ENCODE measurements at regions not wholly inside any gene's neighbourhood (a gene's known extent, or its start where the extent isn't known, plus 50 kb on each side); places are given as distances from the start of the nearest gene placed in this dataset.
"Not testable (repeated sequence)": the region's sequence is repeated elsewhere in the genome, so short reads cannot be mapped to it uniquely, and the experiment has no call there.

DNA sequence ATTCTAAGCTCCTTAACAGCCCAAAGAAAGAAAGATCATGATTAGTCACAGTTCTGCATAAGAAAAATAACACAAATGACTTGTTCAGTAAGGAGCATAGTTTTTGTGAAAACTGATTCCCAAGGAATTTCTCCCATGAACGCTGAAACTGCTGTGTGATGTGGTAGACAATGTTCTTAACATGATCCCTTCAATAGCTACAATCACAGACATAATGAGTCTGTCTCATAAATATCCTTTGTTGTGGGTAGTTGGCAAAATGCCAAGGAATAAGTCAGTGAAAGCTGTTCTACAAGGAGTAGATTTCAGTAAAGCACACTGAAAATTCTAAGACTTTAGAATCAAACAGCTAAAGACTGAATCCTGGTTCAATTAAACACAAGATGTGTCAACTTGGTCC is 404.8 kb downstream of the HLX start:
- H3K4me3 Mint-ChIP-seq = no peak overlapping the region
- peaks cover 28% of the 10 kb centered on the region for H3K27me3 Mint-ChIP-seq
- H3K4me1 Mint-ChIP-seq = no peaks in the 10 kb centered on the region
- H3K9me3 Mint-ChIP-seq = no peaks in the 10 kb centered on the region
- no peaks in the 10 kb centered on the region for H3K36me3 Mint-ChIP-seq (ENCODE audit: low read depth)
- no peak for ATAC-seq
- DNase-seq = no peak
- H3K27ac Mint-ChIP-seq = no peak overlapping the region

- not testable (repeated sequence) for DNase-seq; H3K9me3 Mint-ChIP-seq; H3K4me3 Mint-ChIP-seq; ATAC-seq; H3K27ac Mint-ChIP-seq; H3K4me1 Mint-ChIP-seq; H3K36me3 Mint-ChIP-seq (ENCODE audit: low read depth)
- peaks cover 30% of the 10 kb centered on the region for H3K27me3 Mint-ChIP-seq
These were observed 405.7 kb downstream of the HLX start for GRCh38 chr1:221284991-221285390.

DNA sequence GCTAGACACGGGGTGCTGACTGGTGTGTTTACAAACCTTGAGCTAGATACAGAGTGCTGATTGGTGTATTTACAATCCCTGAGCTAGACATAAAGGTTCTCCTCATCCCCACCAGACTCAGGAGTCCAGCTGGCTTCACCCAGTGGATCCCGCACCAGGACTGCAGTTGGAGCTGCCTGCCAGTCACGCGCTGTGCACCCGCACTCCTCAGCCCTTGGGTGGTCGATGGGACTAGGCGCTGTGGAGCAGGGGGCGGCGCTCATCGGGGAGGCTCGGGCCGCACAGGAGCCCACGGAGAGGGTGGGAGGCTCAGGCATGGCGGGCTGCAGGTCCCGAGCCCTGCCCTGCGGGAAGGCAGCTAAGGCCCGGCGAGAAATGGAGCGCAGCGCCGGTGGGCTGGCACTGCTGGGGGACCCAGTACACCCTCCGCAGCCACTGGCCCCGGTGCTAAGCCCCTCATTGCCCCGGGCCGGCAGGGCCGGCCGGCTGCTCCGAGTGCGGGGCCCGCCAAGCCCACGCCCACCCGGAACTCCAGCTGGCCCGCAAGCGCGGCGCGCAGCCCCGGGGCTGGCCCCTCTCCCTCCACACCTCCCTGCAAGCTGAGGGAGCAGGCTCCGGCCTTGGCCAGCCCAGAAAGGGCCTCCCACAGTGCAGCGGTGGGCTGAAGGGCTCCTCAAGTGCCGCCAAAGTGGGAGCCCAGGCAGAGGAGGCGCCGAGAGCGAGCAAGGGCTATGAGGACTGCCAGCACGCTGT is 406.4 kb downstream of the HLX start:
- H3K4me3 Mint-ChIP-seq = not testable (repeated sequence)

GRCh38 chr1:221286399-221286798 is 407.2 kb downstream of the HLX start:
- no peak overlapping the region for H3K27ac Mint-ChIP-seq
- DNase-seq (no peak), ATAC-seq (no peak)
- H3K4me3 Mint-ChIP-seq = no peak overlapping the region
- H3K9me3 Mint-ChIP-seq = no peaks in the 10 kb centered on the region
- H3K36me3 Mint-ChIP-seq (ENCODE audit: low read depth) = no peaks in the 10 kb centered on the region
- H3K4me1 Mint-ChIP-seq = no peaks in the 10 kb centered on the region
- peaks cover 25% of the 10 kb centered on the region for H3K27me3 Mint-ChIP-seq

More for the DNA sequence above, 406.4 kb downstream of the HLX start:
- H3K27ac Mint-ChIP-seq; H3K36me3 Mint-ChIP-seq (ENCODE audit: low read depth); DNase-seq; H3K4me1 Mint-ChIP-seq; ATAC-seq; H3K9me3 Mint-ChIP-seq: not testable (repeated sequence)
- H3K27me3 Mint-ChIP-seq = peaks cover 28% of the 10 kb centered on the region

GRCh38 chr1:221289103-221289502 is 409.9 kb downstream of the HLX start:
- ATAC-seq = no peak

DNA sequence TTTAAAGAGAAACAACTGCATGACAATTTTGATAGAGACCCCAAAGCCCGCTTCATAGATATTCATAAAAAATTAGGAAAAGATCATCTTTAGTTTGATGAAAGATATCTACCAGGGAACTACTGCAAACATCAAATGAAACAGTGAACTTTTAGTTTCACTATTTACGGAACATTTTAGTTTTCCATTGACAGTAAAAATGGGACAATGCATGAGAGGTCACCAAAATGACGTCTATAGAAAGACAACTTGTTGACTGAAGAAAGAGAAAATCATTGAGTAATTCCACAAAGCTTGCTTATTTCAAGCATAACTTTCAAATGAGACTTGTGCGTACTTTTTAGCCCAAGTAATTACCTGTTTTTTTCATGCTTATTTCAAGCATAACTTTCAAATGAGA is 411.4 kb downstream of the HLX start:
- Mint-ChIP-seq H3K4me3 (no peak overlapping the region), H3K4me1 (no peaks in the 10 kb centered on the region), H3K36me3 (ENCODE audit: low read depth) (no peaks in the 10 kb centered on the region), H3K27ac (no peak overlapping the region), H3K9me3 (no peaks in the 10 kb centered on the region), H3K27me3 (peaks cover 2% of the 10 kb centered on the region)
- ATAC-seq (no peak), DNase-seq (no peak)

More at GRCh38 chr1:221289103-221289502, 409.9 kb downstream of the HLX start:
- peaks cover 6% of the 10 kb centered on the region for H3K27me3 Mint-ChIP-seq
- no peaks in the 10 kb centered on the region for H3K4me1 Mint-ChIP-seq
- H3K4me3 Mint-ChIP-seq = no peak overlapping the region
- no peak overlapping the region for H3K27ac Mint-ChIP-seq
- no peaks in the 10 kb centered on the region for H3K36me3 Mint-ChIP-seq (ENCODE audit: low read depth)
- DNase-seq = no peak
- no peaks in the 10 kb centered on the region for H3K9me3 Mint-ChIP-seq

DNA sequence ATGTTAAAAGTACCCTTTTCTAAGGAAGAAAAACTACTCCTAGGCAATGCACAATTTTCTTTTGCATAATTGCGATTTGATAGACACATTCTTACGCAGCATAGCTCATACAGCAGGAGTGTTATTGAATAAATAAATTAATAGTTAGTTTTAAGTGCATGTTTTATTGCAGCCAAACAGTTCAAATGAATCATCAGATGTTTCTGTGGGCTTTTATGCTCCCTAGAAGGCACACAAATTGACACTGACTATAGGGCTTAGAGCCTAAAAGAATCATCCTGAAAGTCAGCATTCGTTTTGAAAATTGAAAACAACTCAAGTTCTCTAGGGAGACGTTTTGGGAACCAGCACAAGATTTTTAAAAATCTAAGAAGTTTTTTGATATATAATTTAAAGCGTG is 411.9 kb downstream of the HLX start:
- no peaks in the 10 kb centered on the region for H3K36me3 Mint-ChIP-seq (ENCODE audit: low read depth)
- ATAC-seq (no peak), DNase-seq (no peak)
- H3K9me3 Mint-ChIP-seq = no peaks in the 10 kb centered on the region
- H3K27ac Mint-ChIP-seq = no peak overlapping the region
- H3K4me1 Mint-ChIP-seq = no peaks in the 10 kb centered on the region
- peaks cover 2% of the 10 kb centered on the region for H3K27me3 Mint-ChIP-seq
- H3K4me3 Mint-ChIP-seq = no peak overlapping the region

GRCh38 chr1:221292652-221293051 is 413.4 kb downstream of the HLX start:
- Mint-ChIP-seq H3K4me3 (no peak overlapping the region), H3K4me1 (no peaks in the 10 kb centered on the region), H3K9me3 (no peaks in the 10 kb centered on the region), H3K27me3 (peaks cover 3% of the 10 kb centered on the region), H3K27ac (no peak overlapping the region), H3K36me3 (ENCODE audit: low read depth) (no peaks in the 10 kb centered on the region)
- no peak for ATAC-seq
- DNase-seq = no peak

- no peak overlapping the region for H3K27ac Mint-ChIP-seq
- no peaks in the 10 kb centered on the region for H3K36me3 Mint-ChIP-seq (ENCODE audit: low read depth)
- H3K27me3 Mint-ChIP-seq = peaks cover 2% of the 10 kb centered on the region
- no peak overlapping the region for H3K4me3 Mint-ChIP-seq
- H3K4me1 Mint-ChIP-seq = no peaks in the 10 kb centered on the region
- no peaks in the 10 kb centered on the region for H3K9me3 Mint-ChIP-seq
- ATAC-seq (no peak), DNase-seq (no peak)
These were observed 415.0 kb downstream of the HLX start for GRCh38 chr1:221294242-221294641.

- DNase-seq (no peak), ATAC-seq (no peak)
- H3K36me3 Mint-ChIP-seq (ENCODE audit: low read depth) = no peaks in the 10 kb centered on the region
- H3K9me3 Mint-ChIP-seq = no peaks in the 10 kb centered on the region
- H3K4me3 Mint-ChIP-seq = no peak overlapping the region
- no peak overlapping the region for H3K27ac Mint-ChIP-seq
- H3K27me3 Mint-ChIP-seq = peaks cover 24% of the 10 kb centered on the region
- H3K4me1 Mint-ChIP-seq = no peaks in the 10 kb centered on the region
These were observed 423.1 kb downstream of the HLX start for GRCh38 chr1:221302357-221302756.

GRCh38 chr1:221302810-221303209 is 423.6 kb downstream of the HLX start:
- Mint-ChIP-seq H3K36me3 (ENCODE audit: low read depth) (no peaks in the 10 kb centered on the region), H3K9me3 (no peaks in the 10 kb centered on the region), H3K27ac (no peak overlapping the region), H3K4me1 (no peaks in the 10 kb centered on the region), H3K4me3 (no peak overlapping the region), H3K27me3 (peaks cover 22% of the 10 kb centered on the region)
- DNase-seq (no peak), ATAC-seq (no peak)

- Mint-ChIP-seq H3K9me3 (no peaks in the 10 kb centered on the region), H3K4me1 (no peaks in the 10 kb centered on the region), H3K27me3 (peaks cover 22% of the 10 kb centered on the region), H3K27ac (no peak overlapping the region), H3K36me3 (ENCODE audit: low read depth) (no peaks in the 10 kb centered on the region), H3K4me3 (no peak overlapping the region)
- DNase-seq (no peak), ATAC-seq (no peak)
These were observed 424.4 kb downstream of the HLX start for GRCh38 chr1:221303623-221304022.

DNA sequence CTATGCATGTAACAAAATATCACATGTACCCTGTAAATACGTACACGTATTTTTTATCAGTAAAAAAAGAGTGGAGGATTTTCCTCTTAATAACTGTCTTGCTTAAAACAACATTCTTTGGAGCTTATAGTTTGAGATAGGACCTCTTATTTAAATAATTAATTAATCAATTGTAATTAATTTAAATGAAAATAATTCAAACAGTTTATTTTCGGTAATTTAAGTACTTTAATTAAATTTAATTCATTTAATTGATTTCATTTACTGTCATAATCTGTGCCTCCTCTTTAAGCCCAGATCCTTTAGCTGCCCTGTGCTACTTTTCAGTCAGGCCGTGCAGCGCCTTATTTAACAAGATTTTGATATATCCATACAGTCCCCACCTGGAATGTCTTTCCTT is 427.0 kb downstream of the HLX start:
- Mint-ChIP-seq H3K4me1 (no peaks in the 10 kb centered on the region), H3K27ac (no peak overlapping the region), H3K9me3 (no peaks in the 10 kb centered on the region), H3K27me3 (peaks cover 10% of the 10 kb centered on the region), H3K4me3 (no peak overlapping the region), H3K36me3 (ENCODE audit: low read depth) (no peaks in the 10 kb centered on the region)
- ATAC-seq = no peak
- no peak for DNase-seq

DNA sequence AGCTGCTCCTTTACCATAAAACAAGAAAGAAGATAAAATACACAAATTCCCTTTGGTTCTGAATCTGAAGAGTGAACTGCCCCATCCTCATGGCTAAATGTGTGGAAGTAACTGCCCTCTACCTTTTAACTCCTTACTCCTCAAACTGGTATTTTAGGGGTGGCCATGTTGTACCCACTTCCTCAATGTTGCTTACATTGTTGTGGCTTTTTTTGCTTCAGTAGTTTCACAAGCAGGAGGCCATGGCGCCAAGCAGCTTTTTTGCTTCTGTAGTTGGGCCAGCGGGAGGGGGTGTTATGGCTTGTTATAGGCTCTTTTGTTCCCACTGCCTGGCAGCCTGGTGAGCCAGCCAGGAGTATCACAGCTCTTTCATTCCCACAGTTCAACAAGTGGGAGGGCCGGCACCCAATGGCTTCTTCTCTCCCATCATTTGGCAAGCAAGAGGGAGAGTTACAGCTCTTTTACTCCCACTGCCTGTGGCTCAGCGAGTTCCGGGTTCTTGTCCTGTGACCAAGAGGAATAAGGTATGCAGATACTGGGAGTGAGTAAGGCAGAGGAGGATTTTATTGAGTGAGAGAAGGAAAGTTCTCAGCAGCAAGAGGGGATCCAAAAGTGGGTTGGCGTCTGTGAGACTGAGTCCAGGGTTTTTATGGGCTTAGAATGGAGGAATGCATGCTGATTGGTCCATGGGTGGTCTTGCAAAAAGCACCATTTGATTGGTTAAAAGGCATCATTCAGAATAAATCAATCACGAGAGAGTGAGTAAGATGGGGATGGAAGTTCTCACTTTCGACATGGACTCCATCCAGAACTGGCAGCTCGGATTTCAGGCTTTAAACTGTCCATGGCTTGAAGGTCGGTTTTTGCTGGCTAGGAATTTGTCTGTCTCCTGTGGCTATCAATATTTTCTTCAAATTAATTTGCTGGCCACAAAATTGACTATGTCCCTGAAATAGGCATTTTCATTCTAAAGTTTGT is 429.6 kb downstream of the HLX start:
- Mint-ChIP-seq H3K27me3 (peaks cover 4% of the 10 kb centered on the region), H3K4me3 (no peak overlapping the region), H3K4me1 (no peaks in the 10 kb centered on the region), H3K9me3 (no peaks in the 10 kb centered on the region), H3K36me3 (ENCODE audit: low read depth) (no peaks in the 10 kb centered on the region), H3K27ac (no peak overlapping the region)
- DNase-seq (no peak), ATAC-seq (no peak)

- no peak for ATAC-seq
- H3K27ac Mint-ChIP-seq = no peak overlapping the region
These were observed 430.5 kb downstream of the HLX start for GRCh38 chr1:221309723-221310122.

More at GRCh38 chr1:221309723-221310122, 430.5 kb downstream of the HLX start:
- DNase-seq = no peak
- no peaks in the 10 kb centered on the region for H3K4me1 Mint-ChIP-seq
- H3K36me3 Mint-ChIP-seq (ENCODE audit: low read depth) = no peaks in the 10 kb centered on the region
- H3K27me3 Mint-ChIP-seq = no peaks in the 10 kb centered on the region
- no peak overlapping the region for H3K4me3 Mint-ChIP-seq
- H3K9me3 Mint-ChIP-seq = no peaks in the 10 kb centered on the region

All from activated naive CD8-positive, alpha-beta T cell treated with anti-CD3 and anti-CD28 coated beads, Interleukin-2, amount 50 U/mL, for 24 hours (primary cell).